ENCODE measurements at regions not wholly inside any gene's neighbourhood (a gene's known extent, or its start where the extent isn't known, plus 50 kb on each side); places are given as distances from the start of the nearest gene placed in this dataset.

- POLR2A ChIA-PET, result interaction anchor here (1.1 to 1.7 kb wide), 6 partner anchors 10 to 39 kb away, joined by 3 to 8 read pairs (median 4); no protein-coding TSS in a partner anchor
- Mint-ChIP-seq H3K27me3 (no peaks in the 10 kb centered on the region), H3K27ac (peak overlapping the region; percentile 47), H3K4me1 (peaks cover 77% of the 10 kb centered on the region), H3K9me3 (no peaks in the 10 kb centered on the region), H3K4me3 (peak overlapping the region; percentile 53), H3K36me3 (peaks cover 26% of the 10 kb centered on the region)
- peak; percentile 48 for ATAC-seq (ENCODE audit: low read depth)
- peak; percentile 61 for DNase-seq
Observed at GRCh38 chr17:77475016-77475976, 334.5 kb downstream of the SEC14L1 start.

DNA sequence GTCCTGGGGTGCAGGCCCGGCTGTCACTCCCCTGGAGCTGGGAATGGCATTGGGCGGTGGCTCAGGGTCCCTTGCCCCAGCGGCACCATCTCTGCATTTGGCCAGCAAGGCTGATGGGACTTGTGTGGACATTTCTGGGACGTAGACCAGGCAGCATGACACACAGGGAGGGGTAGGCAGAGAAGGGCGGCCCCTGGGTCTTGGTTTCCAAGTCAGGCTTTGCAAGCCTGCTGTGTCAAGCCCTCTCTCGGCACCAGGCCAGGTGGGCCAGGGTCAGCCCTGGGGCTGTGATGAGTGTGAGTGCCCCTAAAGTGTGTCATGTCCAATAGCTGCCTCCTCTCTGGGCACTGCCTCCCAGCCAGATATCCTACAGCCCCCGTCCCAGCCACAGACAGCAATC, 335.2 kb downstream of the SEC14L1 start:
- ATAC-seq (ENCODE audit: low read depth), result no peak
- no peak for DNase-seq
- peaks cover 70% of the 10 kb centered on the region for H3K4me1 Mint-ChIP-seq
- no peak overlapping the region for H3K27ac Mint-ChIP-seq
- no peaks in the 10 kb centered on the region for H3K27me3 Mint-ChIP-seq
- H3K36me3 Mint-ChIP-seq, result peaks cover 19% of the 10 kb centered on the region
- no peaks in the 10 kb centered on the region for H3K9me3 Mint-ChIP-seq
- H3K4me3 Mint-ChIP-seq, result no peak overlapping the region
- POLR2A ChIA-PET, result interaction anchor here (0.6 kb wide), 1 partner anchor 516 kb away, joined by 3 read pairs; no protein-coding TSS in a partner anchor

- Mint-ChIP-seq H3K4me3 (no peak overlapping the region), H3K9me3 (no peaks in the 10 kb centered on the region), H3K36me3 (peaks cover 16% of the 10 kb centered on the region), H3K4me1 (peaks cover 65% of the 10 kb centered on the region), H3K27ac (no peak overlapping the region), H3K27me3 (no peaks in the 10 kb centered on the region)
- POLR2A ChIA-PET, result interaction anchor here (0.6 kb wide), 1 partner anchor 516 kb away, joined by 3 read pairs; no protein-coding TSS in a partner anchor
- ATAC-seq (ENCODE audit: low read depth), result no peak
- no peak for DNase-seq
Observed at GRCh38 chr17:77476498-77476897, 335.7 kb downstream of the SEC14L1 start.

- POLR2A ChIA-PET, result no interaction called here
- peaks cover 58% of the 10 kb centered on the region for H3K4me1 Mint-ChIP-seq
- ATAC-seq (ENCODE audit: low read depth) (no peak), DNase-seq (no peak)
- peak overlapping the region; percentile 40 for H3K27ac Mint-ChIP-seq
- H3K9me3 Mint-ChIP-seq, result no peaks in the 10 kb centered on the region
- H3K4me3 Mint-ChIP-seq, result peak overlapping the region; percentile 11
- peaks cover 22% of the 10 kb centered on the region for H3K36me3 Mint-ChIP-seq
- no peaks in the 10 kb centered on the region for H3K27me3 Mint-ChIP-seq
Observed at GRCh38 chr17:77476931-77477805, 336.4 kb downstream of the SEC14L1 start.

DNA sequence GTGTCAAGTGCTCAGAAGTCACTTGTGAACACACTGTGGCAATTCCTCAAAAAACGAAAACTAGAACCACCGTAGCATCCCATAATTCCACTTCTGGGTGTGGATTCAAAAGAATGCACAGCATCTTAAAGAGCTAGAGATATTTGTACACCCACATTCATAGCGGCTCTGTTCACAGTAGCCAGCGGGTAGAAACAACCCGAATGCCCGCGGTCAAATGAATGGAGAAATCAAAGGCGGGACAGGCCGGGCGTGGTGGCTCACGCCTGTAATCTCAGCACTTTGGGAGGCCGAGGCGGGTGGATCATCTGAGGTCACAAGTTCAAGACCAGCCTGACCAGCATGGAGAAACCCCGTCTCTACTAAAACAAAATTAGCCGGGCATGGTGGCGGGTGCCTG, 337.5 kb downstream of the SEC14L1 start:
- POLR2A ChIA-PET, result no interaction called here
- Mint-ChIP-seq H3K27ac (no peak overlapping the region), H3K27me3 (no peaks in the 10 kb centered on the region), H3K4me1 (peaks cover 49% of the 10 kb centered on the region), H3K36me3 (peaks cover 25% of the 10 kb centered on the region), H3K9me3 (no peaks in the 10 kb centered on the region), H3K4me3 (no peak overlapping the region)
- ATAC-seq (ENCODE audit: low read depth) (no peak), DNase-seq (no peak)

- DNase-seq (no peak), ATAC-seq (ENCODE audit: low read depth) (no peak)
- peaks cover 23% of the 10 kb centered on the region for H3K36me3 Mint-ChIP-seq
- no peak overlapping the region for H3K4me3 Mint-ChIP-seq
- no peaks in the 10 kb centered on the region for H3K27me3 Mint-ChIP-seq
- H3K4me1 Mint-ChIP-seq, result peaks cover 43% of the 10 kb centered on the region
- H3K9me3 Mint-ChIP-seq, result no peaks in the 10 kb centered on the region
- peak overlapping the region; percentile 61 for H3K27ac Mint-ChIP-seq
- POLR2A ChIA-PET, result no interaction called here
Observed at GRCh38 chr17:77478899-77479298, 338.1 kb downstream of the SEC14L1 start.

- DNase-seq, result no peak
- Mint-ChIP-seq H3K4me3 (peak overlapping the region; percentile 28), H3K9me3 (no peaks in the 10 kb centered on the region), H3K27ac (peak overlapping the region; percentile 61), H3K27me3 (no peaks in the 10 kb centered on the region), H3K36me3 (peaks cover 22% of the 10 kb centered on the region), H3K4me1 (peaks cover 37% of the 10 kb centered on the region)
- ATAC-seq (ENCODE audit: low read depth), result peak; percentile 18
- POLR2A ChIA-PET, result no interaction called here
Observed at GRCh38 chr17:77479372-77480198, 338.8 kb downstream of the SEC14L1 start.

DNA sequence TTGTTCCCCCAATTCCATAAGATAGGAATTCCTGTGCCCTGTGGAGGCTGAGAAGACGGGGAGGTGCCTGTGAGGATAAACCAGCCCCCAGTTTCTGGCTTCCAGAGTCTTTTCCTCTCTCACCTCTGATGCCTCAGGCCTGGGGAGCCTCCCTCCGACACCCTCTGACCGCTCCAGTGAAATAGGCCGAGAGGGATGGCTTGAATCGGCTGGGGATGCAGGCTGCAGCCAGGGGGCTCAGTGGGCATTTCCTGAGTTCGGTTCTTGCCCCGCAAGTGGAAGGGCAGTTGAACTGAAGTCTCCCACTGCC, 339.4 kb downstream of the SEC14L1 start:
- Mint-ChIP-seq H3K36me3 (peaks cover 20% of the 10 kb centered on the region), H3K4me1 (peaks cover 31% of the 10 kb centered on the region), H3K27ac (no peak overlapping the region), H3K4me3 (no peak overlapping the region), H3K9me3 (no peaks in the 10 kb centered on the region), H3K27me3 (no peaks in the 10 kb centered on the region)
- DNase-seq (no peak), ATAC-seq (ENCODE audit: low read depth) (no peak)
- POLR2A ChIA-PET, result no interaction called here

- ATAC-seq (ENCODE audit: low read depth) (no peak), DNase-seq (no peak)
- Mint-ChIP-seq H3K4me3 (no peak overlapping the region), H3K9me3 (no peaks in the 10 kb centered on the region), H3K4me1 (peaks cover 26% of the 10 kb centered on the region), H3K27me3 (no peaks in the 10 kb centered on the region), H3K27ac (no peak overlapping the region), H3K36me3 (peaks cover 17% of the 10 kb centered on the region)
- POLR2A ChIA-PET, result no interaction called here
Observed at GRCh38 chr17:77480509-77481215, 339.9 kb downstream of the SEC14L1 start.

DNA sequence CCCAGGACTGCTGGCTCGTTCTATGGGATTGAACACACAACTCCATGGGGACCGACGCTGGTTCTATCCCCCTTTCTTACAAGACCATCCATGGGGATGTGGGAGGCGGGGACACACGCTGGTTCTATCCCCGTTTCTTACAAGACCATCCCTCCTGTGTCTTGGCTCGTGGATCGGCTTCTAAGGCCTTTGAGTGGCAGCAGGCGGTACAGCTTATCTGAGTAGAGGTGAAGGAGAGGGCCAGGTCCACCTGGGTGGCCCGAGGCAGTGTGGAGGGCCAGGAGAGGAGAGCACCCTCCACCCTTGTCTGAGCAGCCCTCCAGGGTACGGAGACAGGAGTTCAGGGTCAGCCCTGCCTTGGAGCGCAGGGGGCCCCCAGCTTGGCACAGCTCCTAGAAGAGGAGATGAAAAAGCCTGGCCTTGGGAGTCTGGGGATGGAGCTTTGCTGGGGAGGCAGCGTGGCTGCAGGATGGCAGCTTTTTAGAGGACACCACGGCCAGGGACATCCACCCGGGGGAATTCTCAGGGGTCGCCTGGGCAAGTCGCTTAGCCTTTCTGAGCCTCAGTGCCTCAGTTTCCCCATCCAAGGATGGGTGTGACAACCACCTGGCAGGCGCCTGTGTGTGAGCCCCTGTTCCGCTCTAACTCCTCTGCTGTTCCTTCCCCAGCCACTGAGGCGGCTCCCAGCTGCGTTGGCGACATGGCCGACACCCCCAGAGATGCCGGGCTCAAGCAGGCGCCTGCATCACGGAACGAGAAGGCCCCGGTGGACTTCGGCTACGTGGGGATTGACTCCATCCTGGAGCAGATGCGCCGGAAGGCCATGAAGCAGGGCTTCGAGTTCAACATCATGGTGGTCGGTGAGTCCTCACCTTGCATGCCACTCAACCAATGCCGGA, 341.0 kb downstream of the SEC14L1 start:
- Mint-ChIP-seq H3K9me3 (no peaks in the 10 kb centered on the region), H3K36me3 (peaks cover 25% of the 10 kb centered on the region), H3K4me3 (no peak overlapping the region), H3K27ac (peak overlapping the region; percentile 51), H3K27me3 (no peaks in the 10 kb centered on the region), H3K4me1 (peaks cover 24% of the 10 kb centered on the region)
- ATAC-seq (ENCODE audit: low read depth) (no peak), DNase-seq (no peak)
- POLR2A ChIA-PET, result no interaction called here

DNA sequence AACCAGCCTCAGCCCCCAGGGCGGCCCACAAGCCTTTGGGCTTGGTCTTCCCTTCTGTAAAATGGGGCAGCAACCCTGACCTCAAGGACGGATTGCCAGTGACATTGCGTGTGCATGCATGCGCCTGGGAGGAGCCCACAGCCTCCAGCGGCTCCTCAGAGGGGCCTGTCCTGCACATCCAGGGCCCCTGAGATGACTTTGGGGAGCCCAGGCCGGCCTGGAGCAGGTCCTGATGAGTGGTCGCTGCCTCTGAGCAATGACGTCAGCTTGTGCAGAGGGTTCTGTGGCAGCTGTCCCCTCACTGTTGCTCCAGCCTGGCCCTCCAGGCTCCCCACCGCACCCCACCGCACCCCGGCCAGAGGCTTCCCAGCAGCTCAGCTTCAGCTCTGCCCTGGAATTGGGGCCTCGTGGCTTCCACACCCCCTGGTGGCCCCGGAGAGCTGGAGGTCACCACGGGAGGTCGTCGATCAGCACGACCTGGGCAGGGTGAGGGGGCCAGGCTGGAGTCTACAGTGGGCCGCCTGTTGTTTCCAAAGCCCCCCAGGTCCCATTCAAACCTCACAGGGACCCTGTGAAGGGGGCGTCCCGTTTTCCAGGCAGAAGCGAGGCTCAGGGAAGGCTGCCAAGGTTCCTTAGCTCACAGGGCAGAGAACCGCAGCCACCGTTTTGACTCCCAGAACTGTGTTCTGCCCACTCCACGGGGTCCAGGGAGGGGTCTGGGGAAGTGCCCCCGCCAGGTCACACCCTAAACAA, 341.8 kb downstream of the SEC14L1 start:
- Mint-ChIP-seq H3K36me3 (peaks cover 22% of the 10 kb centered on the region), H3K27ac (no peak overlapping the region), H3K27me3 (no peaks in the 10 kb centered on the region), H3K4me3 (no peak overlapping the region), H3K9me3 (no peaks in the 10 kb centered on the region), H3K4me1 (peaks cover 15% of the 10 kb centered on the region)
- DNase-seq (no peak), ATAC-seq (ENCODE audit: low read depth) (no peak)
- POLR2A ChIA-PET, result interaction anchor here (0.7 kb wide), 1 partner anchor 11 kb away, joined by 3 read pairs; no protein-coding TSS in a partner anchor

All from activated naive CD8-positive, alpha-beta T cell treated with anti-CD3 and anti-CD28 coated beads, Interleukin-2, amount 10 ng/mL, durations not matched to agents 7 days and 5 days (primary cell).